ENCODE measurements at regions not wholly inside any gene's neighbourhood (a gene's known extent, or its start where the extent isn't known, plus 50 kb on each side); places are given as distances from the start of the nearest gene placed in this dataset.

GRCh38 chr2:217527590-217528202 is 475.1 kb downstream of the TNS1 start:
- ChIA-PET POLR2A (ENCODE audit: low non-redundant PET) (no interaction called here), CTCF (no interaction called here)
- Histone ChIP-seq H3K27ac (ENCODE audit: low read depth, low read length, poor library complexity, severe bottlenecking) (no peak overlapping the region), H3K4me3 (ENCODE audit: low read depth, low read length, poor library complexity, severe bottlenecking) (no peak overlapping the region), H3K27me3 (replicated peaks; ENCODE audit: insufficient read depth, low read depth, low read length, poor library complexity) (no peaks in the 10 kb centered on the region), H3K9me3 (ENCODE audit: low read depth, low read length, poor library complexity, severe bottlenecking) (no peaks in the 10 kb centered on the region), H3K4me1 (ENCODE audit: insufficient read depth, low read length, poor library complexity, severe bottlenecking) (no peaks in the 10 kb centered on the region), H3K36me3 (ENCODE audit: insufficient read depth, low read length, poor library complexity, severe bottlenecking) (no peaks in the 10 kb centered on the region)
- DNase-seq (ENCODE audit: low spot score): no peak
- intact Hi-C loops (cut with micrococcal nuclease; ENCODE audit: unreplicated experiment): loop anchor here (5.0 kb wide), 1 partner anchor 185 kb away; no protein-coding TSS in a partner anchor
- BruUV-seq (replicated peaks): no TSS peak
- TF ChIP-seq EZH2 (IDR thresholded peaks at IDR 0.05; ENCODE audit: borderline replicate concordance, low read depth, low read length, poor library complexity, severe bottlenecking): no peak
- TF ChIP-seq CTCF (conservative IDR thresholded peaks at IDR 0.05; ENCODE audit: low read depth, low read length): no peak

GRCh38 chr2:217525076-217525475 is 477.7 kb downstream of the TNS1 start:
- H3K27me3 ChIP-seq (replicated peaks; ENCODE audit: insufficient read depth, low read depth, low read length, poor library complexity): no peaks in the 10 kb centered on the region
- no peak overlapping the region for H3K27ac ChIP-seq (ENCODE audit: low read depth, low read length, poor library complexity, severe bottlenecking)
- no peaks in the 10 kb centered on the region for H3K36me3 ChIP-seq (ENCODE audit: insufficient read depth, low read length, poor library complexity, severe bottlenecking)
- H3K4me3 ChIP-seq (ENCODE audit: low read depth, low read length, poor library complexity, severe bottlenecking): no peak overlapping the region
- POLR2A ChIA-PET (ENCODE audit: low non-redundant PET): no interaction called here
- H3K9me3 ChIP-seq (ENCODE audit: low read depth, low read length, poor library complexity, severe bottlenecking): no peaks in the 10 kb centered on the region
- intact Hi-C loops (cut with micrococcal nuclease; ENCODE audit: unreplicated experiment): loop anchor here (5.0 kb wide), 1 partner anchor 187 kb away; no protein-coding TSS in a partner anchor
- TF ChIP-seq EZH2 (IDR thresholded peaks at IDR 0.05; ENCODE audit: borderline replicate concordance, low read depth, low read length, poor library complexity, severe bottlenecking) (no peak), CTCF (conservative IDR thresholded peaks at IDR 0.05; ENCODE audit: low read depth, low read length) (no peak)
- H3K4me1 ChIP-seq (ENCODE audit: insufficient read depth, low read length, poor library complexity, severe bottlenecking): no peaks in the 10 kb centered on the region
- BruUV-seq (replicated peaks): no TSS peak
- no peak for DNase-seq (ENCODE audit: low spot score)
- CTCF ChIA-PET: no interaction called here

GRCh38 chr2:217523286-217523685 is 479.5 kb downstream of the TNS1 start:
- no peak for DNase-seq (ENCODE audit: low spot score)
- no peaks in the 10 kb centered on the region for H3K4me1 ChIP-seq (ENCODE audit: insufficient read depth, low read length, poor library complexity, severe bottlenecking)
- no TSS peak for BruUV-seq (replicated peaks)
- intact Hi-C loops (cut with micrococcal nuclease; ENCODE audit: unreplicated experiment): no loop called here
- H3K9me3 ChIP-seq (ENCODE audit: low read depth, low read length, poor library complexity, severe bottlenecking): no peaks in the 10 kb centered on the region
- no peak overlapping the region for H3K27ac ChIP-seq (ENCODE audit: low read depth, low read length, poor library complexity, severe bottlenecking)
- no peaks in the 10 kb centered on the region for H3K36me3 ChIP-seq (ENCODE audit: insufficient read depth, low read length, poor library complexity, severe bottlenecking)
- H3K4me3 ChIP-seq (ENCODE audit: low read depth, low read length, poor library complexity, severe bottlenecking): no peak overlapping the region
- CTCF ChIA-PET: no interaction called here
- TF ChIP-seq CTCF (conservative IDR thresholded peaks at IDR 0.05; ENCODE audit: low read depth, low read length) (no peak), EZH2 (IDR thresholded peaks at IDR 0.05; ENCODE audit: borderline replicate concordance, low read depth, low read length, poor library complexity, severe bottlenecking) (no peak)
- H3K27me3 ChIP-seq (replicated peaks; ENCODE audit: insufficient read depth, low read depth, low read length, poor library complexity): no peaks in the 10 kb centered on the region
- POLR2A ChIA-PET (ENCODE audit: low non-redundant PET): no interaction called here
